NCI-H82 (cell line): ENCODE measurements at regions not wholly inside any gene's neighbourhood (a gene's known extent, or its start where the extent isn't known, plus 50 kb on each side); places are given as distances from the start of the nearest gene placed in this dataset.

ENCODE experiments used
- DNase-seq: peaks from one replicate; lab custom pipeline; 2025; lab: John Stamatoyannopoulos, UW

GRCh38 chr3:176554791-176555654 lies 642.3 kb downstream of the TBL1XR1 start:
- no peak for DNase-seq

- DNase-seq: no peak
Measured at GRCh38 chr3:176554264-176554663, 643.0 kb downstream of the TBL1XR1 start.

GRCh38 chr3:176526942-176527341 lies 670.3 kb downstream of the TBL1XR1 start:
- DNase-seq: no peak

- no peak for DNase-seq
Measured at GRCh38 chr3:176526225-176526624, 671.1 kb downstream of the TBL1XR1 start.

GRCh38 chr3:176523114-176523513 lies 674.2 kb downstream of the TBL1XR1 start:
- no peak for DNase-seq

- DNase-seq: no peak
Measured at GRCh38 chr3:176522436-176522835, 674.8 kb downstream of the TBL1XR1 start.

GRCh38 chr3:176521531-176522175 lies 675.6 kb downstream of the TBL1XR1 start:
- DNase-seq: no peak

- peak; percentile 90 for DNase-seq
Measured at GRCh38 chr3:176514297-176514696, 683.0 kb downstream of the TBL1XR1 start.

GRCh38 chr3:176513604-176514003 lies 683.7 kb downstream of the TBL1XR1 start:
- no peak for DNase-seq

GRCh38 chr3:176512037-176512436 lies 685.2 kb downstream of the TBL1XR1 start:
- no peak for DNase-seq

- no peak for DNase-seq
Measured at GRCh38 chr3:176510097-176510496, 687.2 kb downstream of the TBL1XR1 start.

- DNase-seq: no peak
Measured at GRCh38 chr3:176505878-176506621, 691.2 kb downstream of the TBL1XR1 start.

- no peak for DNase-seq
Measured at GRCh38 chr3:176491084-176491483, 706.2 kb downstream of the TBL1XR1 start.

- DNase-seq: no peak
Measured at GRCh38 chr3:176490357-176490756, 706.9 kb downstream of the TBL1XR1 start.

GRCh38 chr3:176479248-176479647 lies 718.0 kb downstream of the TBL1XR1 start:
- DNase-seq: no peak

- peak; percentile 28 for DNase-seq
Measured at GRCh38 chr3:176469694-176470205, 727.5 kb downstream of the TBL1XR1 start.

GRCh38 chr3:176463610-176464009 lies 733.7 kb downstream of the TBL1XR1 start:
- no peak for DNase-seq

GRCh38 chr3:176447369-176447768 lies 749.9 kb downstream of the TBL1XR1 start:
- no peak for DNase-seq

- no peak for DNase-seq
Measured at GRCh38 chr3:176442326-176442725, 755.0 kb downstream of the TBL1XR1 start.

GRCh38 chr3:176439729-176440128 lies 757.6 kb downstream of the TBL1XR1 start:
- DNase-seq: no peak

GRCh38 chr3:176431991-176432390 lies 765.3 kb downstream of the TBL1XR1 start:
- DNase-seq: no peak

- DNase-seq: peak; percentile 59
Measured at GRCh38 chr3:176431038-176431418, 766.3 kb downstream of the TBL1XR1 start.
